NT2/D1 (cell line): ENCODE measurements at regions not wholly inside any gene's neighbourhood (a gene's known extent, or its start where the extent isn't known, plus 50 kb on each side); places are given as distances from the start of the nearest gene placed in this dataset.

Source experiments
- SUZ12 ChIP-seq: IDR thresholded peaks from 2 replicates; pipeline ENCODE4 v1.6.1; 2011; ENCODE audit not compliant: insufficient read length, insufficient read depth; ENCODE audit errors: extremely low read depth
- YY1 ChIP-seq: IDR thresholded peaks from 2 replicates; pipeline ENCODE4 v1.6.1; 2011; ENCODE audit not compliant: insufficient read length, insufficient read depth
- ZNF274 ChIP-seq: IDR thresholded peaks from 2 replicates; pipeline ENCODE4 v1.6.1; 2011; ENCODE audit warnings: mild to moderate bottlenecking, low read depth, low read length

GRCh38 chr6:166715065-166715464 is 88.0 kb upstream of the RPS6KA2 start:
- TF ChIP-seq YY1 (no peak), ZNF274 (no peak), SUZ12 (no peak)
